HFFc6 (cell line): ENCODE measurements at regions not wholly inside any gene's neighbourhood (a gene's known extent, or its start where the extent isn't known, plus 50 kb on each side); places are given as distances from the start of the nearest gene placed in this dataset.

Source experiments
- DNase-seq: peaks from one replicate; pipeline ENCODE4 v3.0.0-alpha.2; 2018
- H3K27ac Mint-ChIP-seq: 2 replicates; pipeline ENCODE4 v1.8.0; 2020; ENCODE audit warnings: mild to moderate bottlenecking, mixed read lengths
- H3K27me3 Mint-ChIP-seq: 2 replicates; pipeline ENCODE4 v1.8.0; 2021; ENCODE audit warnings: mild to moderate bottlenecking, moderate library complexity, mixed read lengths; ENCODE audit not compliant: insufficient read depth
- H3K36me3 Mint-ChIP-seq: 2 replicates; pipeline ENCODE4 v1.8.0; 2021; ENCODE audit warnings: low read depth, mixed read lengths
- H3K4me1 Mint-ChIP-seq: 2 replicates; pipeline ENCODE4 v1.8.0; 2020; ENCODE audit warnings: low read depth, mixed read lengths
- H3K4me3 Mint-ChIP-seq: 2 replicates; pipeline ENCODE4 v1.8.0; 2020; ENCODE audit warnings: mild to moderate bottlenecking, moderate library complexity, mixed read lengths
- H3K9me3 Mint-ChIP-seq: 2 replicates; pipeline ENCODE4 v1.8.0; 2020; ENCODE audit warnings: mild to moderate bottlenecking, mixed read lengths
- CTCF ChIP-seq: fragments of 200-600 bp; sonication (generic); IDR thresholded peaks from 2 replicates; pipeline ENCODE4 v1.5.0; 2021; ENCODE audit warnings: antibody characterized with exemption, mild to moderate bottlenecking

- Mint-ChIP-seq H3K9me3 (peaks cover 28% of the 10 kb centered on the region), H3K4me3 (no peak overlapping the region), H3K36me3 (no peaks in the 10 kb centered on the region), H3K27ac (no peak overlapping the region), H3K4me1 (no peaks in the 10 kb centered on the region), H3K27me3 (no peaks in the 10 kb centered on the region)
- no peak for DNase-seq
- no peak for TF ChIP-seq CTCF
Measured at GRCh38 chr6:123747515-123747914, 56.1 kb upstream of the NKAIN2 start.

GRCh38 chr6:123745895-123746294 is 57.8 kb upstream of the NKAIN2 start:
- DNase-seq: no peak
- peaks cover 18% of the 10 kb centered on the region for H3K9me3 Mint-ChIP-seq
- H3K4me1 Mint-ChIP-seq: no peaks in the 10 kb centered on the region

GRCh38 chr6:123744840-123745239 is 58.8 kb upstream of the NKAIN2 start:
- no peak for TF ChIP-seq CTCF
- H3K27ac Mint-ChIP-seq: no peak overlapping the region
- H3K4me1 Mint-ChIP-seq: no peaks in the 10 kb centered on the region
- H3K27me3 Mint-ChIP-seq: no peaks in the 10 kb centered on the region
- DNase-seq: no peak
- no peak overlapping the region for H3K4me3 Mint-ChIP-seq
- H3K9me3 Mint-ChIP-seq: peaks cover 11% of the 10 kb centered on the region
- H3K36me3 Mint-ChIP-seq: no peaks in the 10 kb centered on the region

More at GRCh38 chr6:123745895-123746294, 57.8 kb upstream of the NKAIN2 start:
- Mint-ChIP-seq H3K4me3 (no peak overlapping the region), H3K36me3 (no peaks in the 10 kb centered on the region), H3K27me3 (no peaks in the 10 kb centered on the region), H3K27ac (no peak overlapping the region)
- TF ChIP-seq CTCF: no peak

GRCh38 chr6:123742626-123743025 is 61.0 kb upstream of the NKAIN2 start:
- Mint-ChIP-seq H3K4me3 (no peak overlapping the region), H3K36me3 (no peaks in the 10 kb centered on the region), H3K9me3 (peaks cover 18% of the 10 kb centered on the region), H3K27me3 (no peaks in the 10 kb centered on the region), H3K4me1 (no peaks in the 10 kb centered on the region), H3K27ac (no peak overlapping the region)
- DNase-seq: no peak
- TF ChIP-seq CTCF: no peak

- H3K9me3 Mint-ChIP-seq: peaks cover 42% of the 10 kb centered on the region
- H3K27ac Mint-ChIP-seq: no peak overlapping the region
- no peak for DNase-seq
Measured at GRCh38 chr6:123733180-123733579, 70.5 kb upstream of the NKAIN2 start.

More at GRCh38 chr6:123733180-123733579, 70.5 kb upstream of the NKAIN2 start:
- H3K36me3 Mint-ChIP-seq: no peaks in the 10 kb centered on the region
- no peaks in the 10 kb centered on the region for H3K27me3 Mint-ChIP-seq
- H3K4me1 Mint-ChIP-seq: no peaks in the 10 kb centered on the region
- no peak for TF ChIP-seq CTCF
- no peak overlapping the region for H3K4me3 Mint-ChIP-seq
